HepG2 (cell line): ENCODE measurements at regions not wholly inside any gene's neighbourhood (a gene's known extent, or its start where the extent isn't known, plus 50 kb on each side); places are given as distances from the start of the nearest gene placed in this dataset.

Experiments used
- CSRNP2 ChIP-seq: sonication (generic); formaldehyde crosslinking; conservative IDR thresholded peaks from 2 replicates; pipeline ENCODE4 v1.8.0; 2022; ENCODE audit warnings: low read depth, missing genetic modification reagents
- ESRRA ChIP-seq: sonication (generic); formaldehyde crosslinking; IDR thresholded peaks from 2 replicates; pipeline ENCODE4 v1.5.1; 2020; ENCODE audit warnings: mild to moderate bottlenecking, low read depth, missing genetic modification reagents
- MLXIP ChIP-seq: sonication (generic); formaldehyde crosslinking; IDR thresholded peaks from 2 replicates; pipeline ENCODE4 v1.9.0; 2021; ENCODE audit warnings: missing genetic modification reagents, borderline replicate concordance
- TAF1 ChIP-seq: sonication (generic); formaldehyde crosslinking; IDR thresholded peaks from 2 replicates; pipeline ENCODE4 v1.4.0; 2020; ENCODE audit warnings: missing genetic modification reagents
- YEATS4 ChIP-seq: sonication (generic); formaldehyde crosslinking; IDR thresholded peaks from 2 replicates; pipeline ENCODE4 v1.4.0; 2020; ENCODE audit warnings: missing genetic modification reagents, borderline replicate concordance
- ZNF136 ChIP-seq: sonication (generic); formaldehyde crosslinking; IDR thresholded peaks from 2 replicates; pipeline ENCODE4 v1.8.1; 2022; ENCODE audit warnings: low read depth, mild to moderate bottlenecking, moderate library complexity, missing genetic modification reagents
- ZNF83 ChIP-seq: sonication (generic); formaldehyde crosslinking; IDR thresholded peaks from 2 replicates; pipeline ENCODE4 v1.4.0; 2020; ENCODE audit warnings: missing genetic modification reagents, mild to moderate bottlenecking, borderline replicate concordance

GRCh38 chr10:35754519-35754918, 112.4 kb upstream of the FZD8 start (continued):
- TF ChIP-seq YEATS4 (CRISPR knock-in tag), result no peak
- no peak for TF ChIP-seq CSRNP2 (CRISPR knock-in tag)
- TF ChIP-seq ESRRA (CRISPR knock-in tag), result no peak
- no peak for TF ChIP-seq ZNF83 (CRISPR knock-in tag)
- no peak for TF ChIP-seq MLXIP (CRISPR knock-in tag)
- TF ChIP-seq ZNF136 (CRISPR knock-in tag), result no peak
- TF ChIP-seq TAF1 (CRISPR knock-in tag), result no peak
